IPS-20b (cell line): ENCODE measurements at regions not wholly inside any gene's neighbourhood (a gene's known extent, or its start where the extent isn't known, plus 50 kb on each side); places are given as distances from the start of the nearest gene placed in this dataset.

Experiments used
- H3K27ac ChIP-seq: one replicate; pipeline ENCODE4 v1.5.1; 2013; ENCODE audit warnings: low read length
- H3K27me3 ChIP-seq: 2 replicates; pipeline ENCODE4 v1.6.1; 2013; ENCODE audit warnings: mild to moderate bottlenecking, low read length, inconsistent platforms; ENCODE audit not compliant: insufficient read depth
- H3K36me3 ChIP-seq: 2 replicates; pipeline ENCODE4 v1.6.1; 2013; ENCODE audit warnings: low read depth, mild to moderate bottlenecking, inconsistent platforms, low read length, moderate library complexity; ENCODE audit not compliant: insufficient read depth
- H3K4me1 ChIP-seq: 2 replicates; pipeline ENCODE4 v1.6.1; 2013; ENCODE audit warnings: mild to moderate bottlenecking, control low read depth, inconsistent platforms, low read length, moderate library complexity; ENCODE audit not compliant: insufficient read depth
- H3K4me3 ChIP-seq: 2 replicates; pipeline ENCODE4 v1.5.1; 2013; ENCODE audit warnings: mild to moderate bottlenecking, low read length, inconsistent platforms
- H3K9ac ChIP-seq: 2 replicates; pipeline ENCODE4 v1.6.1; 2013; ENCODE audit warnings: low read depth, mild to moderate bottlenecking, inconsistent platforms, low read length, moderate library complexity
- H3K9me3 ChIP-seq: 2 replicates; pipeline ENCODE4 v1.6.1; 2013; ENCODE audit warnings: mild to moderate bottlenecking, low read depth, low read length, inconsistent platforms; ENCODE audit not compliant: insufficient read depth

GRCh38 chr7:22676385-22676784 is 50.6 kb upstream of the IL6 start:
- no peak overlapping the region for H3K27ac ChIP-seq
- H3K4me3 ChIP-seq: no peak overlapping the region
- H3K4me1 ChIP-seq: peaks cover 4% of the 10 kb centered on the region; the same call in 1 of the 2 replicates
- no peaks in the 10 kb centered on the region for H3K9me3 ChIP-seq
- H3K36me3 ChIP-seq: no peaks in the 10 kb centered on the region
- H3K9ac ChIP-seq: no peak overlapping the region
- no peaks in the 10 kb centered on the region for H3K27me3 ChIP-seq

GRCh38 chr7:22675917-22676343 is 51.1 kb upstream of the IL6 start:
- H3K4me3 ChIP-seq: no peak overlapping the region
- no peaks in the 10 kb centered on the region for H3K27me3 ChIP-seq
- H3K4me1 ChIP-seq: peaks cover 4% of the 10 kb centered on the region; the same call in 1 of the 2 replicates
- no peak overlapping the region for H3K27ac ChIP-seq
- H3K36me3 ChIP-seq: no peaks in the 10 kb centered on the region
- no peak overlapping the region for H3K9ac ChIP-seq
- H3K9me3 ChIP-seq: no peaks in the 10 kb centered on the region

GRCh38 chr7:22675421-22675820 is 51.6 kb upstream of the IL6 start:
- Histone ChIP-seq H3K27me3 (no peaks in the 10 kb centered on the region), H3K4me3 (no peak overlapping the region), H3K9ac (no peak overlapping the region), H3K27ac (no peak overlapping the region), H3K4me1 (peaks cover 5% of the 10 kb centered on the region; the same call in 1 of the 2 replicates), H3K9me3 (no peaks in the 10 kb centered on the region), H3K36me3 (no peaks in the 10 kb centered on the region)

GRCh38 chr7:22672846-22673680 is 53.9 kb upstream of the IL6 start:
- peaks cover 28% of the 10 kb centered on the region; the same call in 1 of the 2 replicates for H3K4me1 ChIP-seq
- no peak overlapping the region for H3K27ac ChIP-seq
- no peaks in the 10 kb centered on the region for H3K9me3 ChIP-seq
- H3K27me3 ChIP-seq: no peaks in the 10 kb centered on the region
- H3K4me3 ChIP-seq: no peak overlapping the region
- no peak overlapping the region for H3K9ac ChIP-seq
- no peaks in the 10 kb centered on the region for H3K36me3 ChIP-seq

GRCh38 chr7:22671177-22671879 is 55.7 kb upstream of the IL6 start:
- Histone ChIP-seq H3K27ac (no peak overlapping the region), H3K4me1 (peaks cover 40% of the 10 kb centered on the region; the same call in 1 of the 2 replicates), H3K9ac (no peak overlapping the region), H3K27me3 (no peaks in the 10 kb centered on the region), H3K36me3 (no peaks in the 10 kb centered on the region), H3K9me3 (no peaks in the 10 kb centered on the region), H3K4me3 (no peak overlapping the region)

GRCh38 chr7:22670422-22670815 is 56.6 kb upstream of the IL6 start:
- Histone ChIP-seq H3K4me3 (no peak overlapping the region), H3K36me3 (no peaks in the 10 kb centered on the region), H3K27me3 (no peaks in the 10 kb centered on the region), H3K4me1 (peaks cover 40% of the 10 kb centered on the region; the same call in 1 of the 2 replicates), H3K9me3 (no peaks in the 10 kb centered on the region), H3K9ac (no peak overlapping the region), H3K27ac (no peak overlapping the region)

- no peaks in the 10 kb centered on the region for H3K9me3 ChIP-seq
- no peak overlapping the region for H3K27ac ChIP-seq
- H3K4me1 ChIP-seq: peaks cover 40% of the 10 kb centered on the region; the same call in 1 of the 2 replicates
- no peaks in the 10 kb centered on the region for H3K36me3 ChIP-seq
- no peak overlapping the region for H3K9ac ChIP-seq
- H3K4me3 ChIP-seq: no peak overlapping the region
- no peaks in the 10 kb centered on the region for H3K27me3 ChIP-seq
Measured at GRCh38 chr7:22669692-22670421, 57.1 kb upstream of the IL6 start.

GRCh38 chr7:22668971-22669401 is 58.0 kb upstream of the IL6 start:
- Histone ChIP-seq H3K4me1 (peaks cover 40% of the 10 kb centered on the region; the same call in 1 of the 2 replicates), H3K27me3 (no peaks in the 10 kb centered on the region), H3K9me3 (no peaks in the 10 kb centered on the region), H3K27ac (no peak overlapping the region), H3K36me3 (no peaks in the 10 kb centered on the region), H3K9ac (no peak overlapping the region), H3K4me3 (peak overlapping the region; percentile 3; the same call in 1 of the 2 replicates)

GRCh38 chr7:22667562-22668239 is 59.3 kb upstream of the IL6 start:
- no peaks in the 10 kb centered on the region for H3K9me3 ChIP-seq
- H3K4me3 ChIP-seq: peak overlapping the region; percentile 21; the same call in 1 of the 2 replicates
- no peaks in the 10 kb centered on the region for H3K27me3 ChIP-seq
- H3K27ac ChIP-seq: no peak overlapping the region
- no peaks in the 10 kb centered on the region for H3K36me3 ChIP-seq
- peak overlapping the region; percentile 6; the same call in 1 of the 2 replicates for H3K9ac ChIP-seq
- peaks cover 47% of the 10 kb centered on the region for H3K4me1 ChIP-seq

GRCh38 chr7:22667187-22667561 is 59.8 kb upstream of the IL6 start:
- H3K4me3 ChIP-seq: no peak overlapping the region
- no peaks in the 10 kb centered on the region for H3K27me3 ChIP-seq
- no peaks in the 10 kb centered on the region for H3K9me3 ChIP-seq
- no peaks in the 10 kb centered on the region for H3K36me3 ChIP-seq
- no peak overlapping the region for H3K27ac ChIP-seq
- H3K4me1 ChIP-seq: peaks cover 51% of the 10 kb centered on the region
- H3K9ac ChIP-seq: peak overlapping the region; percentile 6; the same call in 1 of the 2 replicates

GRCh38 chr7:22666732-22667131 is 60.3 kb upstream of the IL6 start:
- Histone ChIP-seq H3K4me1 (peaks cover 51% of the 10 kb centered on the region), H3K27me3 (no peaks in the 10 kb centered on the region), H3K36me3 (no peaks in the 10 kb centered on the region), H3K4me3 (no peak overlapping the region), H3K9me3 (no peaks in the 10 kb centered on the region), H3K9ac (no peak overlapping the region), H3K27ac (no peak overlapping the region)
